HCT116 (cell line): ENCODE measurements at regions not wholly inside any gene's neighbourhood (a gene's known extent, or its start where the extent isn't known, plus 50 kb on each side); places are given as distances from the start of the nearest gene placed in this dataset.

ENCODE experiments used
- CEBPB ChIP-seq: IDR thresholded peaks from 2 replicates; pipeline ENCODE4 v1.6.1; 2012; ENCODE audit warnings: low read depth
- EZH2 ChIP-seq: fragments of 200-600 bp; sonication (generic); IDR thresholded peaks from 2 replicates; pipeline ENCODE4 v1.6.1; 2017; ENCODE audit warnings: antibody characterized with exemption, mixed run types
- EZH2phosphoT487 ChIP-seq: fragments of 200-600 bp; IDR thresholded peaks from 2 replicates; pipeline ENCODE4 v1.6.1; 2018; ENCODE audit warnings: antibody characterized with exemption, borderline replicate concordance
- POLR2A ChIP-seq: IDR thresholded peaks from 2 replicates; pipeline ENCODE4 v1.7.0; 2011; ENCODE audit warnings: borderline replicate concordance; ENCODE audit not compliant: insufficient read depth, insufficient read length; ENCODE audit errors: extremely low read depth
- SP1 ChIP-seq: IDR thresholded peaks from 2 replicates; pipeline ENCODE4 v1.6.1; 2012; ENCODE audit warnings: low read depth
- YY1 ChIP-seq: IDR thresholded peaks from 2 replicates; pipeline ENCODE4 v1.6.1; 2011; ENCODE audit warnings: low read length, low read depth, moderate library complexity, mild to moderate bottlenecking; ENCODE audit not compliant: insufficient replicate concordance; ENCODE audit errors: extremely low read depth
- TF ChIP-seq, protein P1 (sequence below), 3 experiments: fragments of 200-600 bp in 1 of 3; sonication (generic) in 1 of 3; IDR thresholded peaks in 2 of 3; conservative IDR thresholded peaks in 1 of 3; 2 replicates each; pipeline ENCODE4 v1.5.1; 2012 to 2017; ENCODE audit warnings: low read depth in 2 of 3, low read length in 2 of 3, antibody characterized with exemption in 1 of 3, borderline replicate concordance in 1 of 3, control low read depth in 1 of 3, mild to moderate bottlenecking in 1 of 3, mixed read lengths in 1 of 3, mixed run types in 1 of 3, moderate library complexity in 1 of 3; ENCODE audit not compliant: insufficient read depth in 1 of 3

- TF ChIP-seq CEBPB, result no peak
- TF ChIP-seq SP1, result no peak
- TF ChIP-seq EZH2, result no peak
- TF ChIP-seq, protein P1, sequence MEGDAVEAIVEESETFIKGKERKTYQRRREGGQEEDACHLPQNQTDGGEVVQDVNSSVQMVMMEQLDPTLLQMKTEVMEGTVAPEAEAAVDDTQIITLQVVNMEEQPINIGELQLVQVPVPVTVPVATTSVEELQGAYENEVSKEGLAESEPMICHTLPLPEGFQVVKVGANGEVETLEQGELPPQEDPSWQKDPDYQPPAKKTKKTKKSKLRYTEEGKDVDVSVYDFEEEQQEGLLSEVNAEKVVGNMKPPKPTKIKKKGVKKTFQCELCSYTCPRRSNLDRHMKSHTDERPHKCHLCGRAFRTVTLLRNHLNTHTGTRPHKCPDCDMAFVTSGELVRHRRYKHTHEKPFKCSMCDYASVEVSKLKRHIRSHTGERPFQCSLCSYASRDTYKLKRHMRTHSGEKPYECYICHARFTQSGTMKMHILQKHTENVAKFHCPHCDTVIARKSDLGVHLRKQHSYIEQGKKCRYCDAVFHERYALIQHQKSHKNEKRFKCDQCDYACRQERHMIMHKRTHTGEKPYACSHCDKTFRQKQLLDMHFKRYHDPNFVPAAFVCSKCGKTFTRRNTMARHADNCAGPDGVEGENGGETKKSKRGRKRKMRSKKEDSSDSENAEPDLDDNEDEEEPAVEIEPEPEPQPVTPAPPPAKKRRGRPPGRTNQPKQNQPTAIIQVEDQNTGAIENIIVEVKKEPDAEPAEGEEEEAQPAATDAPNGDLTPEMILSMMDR (IDR thresholded peaks at IDR 0.05 in 2 of 3, conservative IDR thresholded peaks at IDR 0.05 in 1 of 3; ENCODE audit: borderline replicate concordance in 1 of 3, insufficient read depth in 1 of 3, low read depth in 2 of 3, low read length in 2 of 3), result no peak
- TF ChIP-seq POLR2A, result no peak
- no peak for TF ChIP-seq YY1
- no peak for TF ChIP-seq EZH2phosphoT487
These were observed 550.9 kb upstream of the FAT3 start for GRCh38 chr11:91673705-91674104.
